Endodermal cell (in vitro differentiated cells): ENCODE measurements at regions not wholly inside any gene's neighbourhood (a gene's known extent, or its start where the extent isn't known, plus 50 kb on each side); places are given as distances from the start of the nearest gene placed in this dataset.

Experiments used
- DNase-seq: peaks from one replicate; pipeline ENCODE4 v3.0.0-alpha.2; 2017
- H3K27ac ChIP-seq: 2 replicates; pipeline ENCODE4 v1.5.1; 2013; ENCODE audit warnings: mild to moderate bottlenecking, low read depth, low read length, moderate library complexity
- H3K27me3 ChIP-seq: 2 replicates; pipeline ENCODE4 v1.6.1; 2013; ENCODE audit warnings: mild to moderate bottlenecking, low read length, moderate library complexity; ENCODE audit not compliant: insufficient read depth, control insufficient read depth, poor library complexity, severe bottlenecking
- H3K36me3 ChIP-seq: 2 replicates; pipeline ENCODE4 v1.7.0; 2013; ENCODE audit warnings: mild to moderate bottlenecking, low read length, moderate library complexity; ENCODE audit not compliant: control insufficient read depth, insufficient read depth
- H3K4me1 ChIP-seq: one replicate; pipeline ENCODE4 v1.7.0; 2013; ENCODE audit warnings: low read length; ENCODE audit not compliant: control insufficient read depth, insufficient read depth
- H3K4me3 ChIP-seq: 2 replicates; pipeline ENCODE4 v1.5.1; 2013; ENCODE audit warnings: mild to moderate bottlenecking, low read length, moderate library complexity
- H3K9ac ChIP-seq: 2 replicates; pipeline ENCODE4 v1.6.1; 2013; ENCODE audit warnings: mild to moderate bottlenecking, low read length, moderate library complexity; ENCODE audit not compliant: poor library complexity, severe bottlenecking; ENCODE audit errors: extremely low read depth
- H3K9me3 ChIP-seq: 2 replicates; pipeline ENCODE4 v1.6.1; 2013; ENCODE audit warnings: mild to moderate bottlenecking, low read length, moderate library complexity; ENCODE audit not compliant: control insufficient read depth
- H3K27ac Mint-ChIP-seq: 2 replicates; pipeline ENCODE4 v1.8.0; 2020; ENCODE audit warnings: mixed read lengths
- H3K27me3 Mint-ChIP-seq: 2 replicates; pipeline ENCODE4 v1.8.0; 2021; ENCODE audit warnings: mild to moderate bottlenecking, mixed read lengths; ENCODE audit not compliant: insufficient read depth
- H3K36me3 Mint-ChIP-seq: 2 replicates; pipeline ENCODE4 v1.8.0; 2020; ENCODE audit warnings: low read depth, mixed read lengths
- H3K4me1 Mint-ChIP-seq: 2 replicates; pipeline ENCODE4 v1.8.0; 2020; ENCODE audit warnings: mixed read lengths
- H3K4me3 Mint-ChIP-seq: 2 replicates; pipeline ENCODE4 v1.8.0; 2020; ENCODE audit warnings: mild to moderate bottlenecking, moderate library complexity, mixed read lengths
- H3K9me3 Mint-ChIP-seq: 2 replicates; pipeline ENCODE4 v1.8.0; 2020; ENCODE audit warnings: mild to moderate bottlenecking, mixed read lengths
- CTCF ChIP-seq: fragments of 200-600 bp; sonication (generic); conservative IDR thresholded peaks from 2 replicates; pipeline ENCODE4 v1.5.0; 2021; ENCODE audit warnings: antibody characterized with exemption, mild to moderate bottlenecking
- WGBS, 2 experiments: methylation state at CpG; one replicate each; pipeline versions ENCODE4 v1.1.5 to v1.1.7; 2013; ENCODE audit warnings: missing lambda C conversion rate in 2 of 2, mixed read lengths in 1 of 2; ENCODE audit not compliant: insufficient coverage in 1 of 2, insufficient read length in 1 of 2; 5-methylcytosine and 5-hydroxymethylcytosine counted together

DNA sequence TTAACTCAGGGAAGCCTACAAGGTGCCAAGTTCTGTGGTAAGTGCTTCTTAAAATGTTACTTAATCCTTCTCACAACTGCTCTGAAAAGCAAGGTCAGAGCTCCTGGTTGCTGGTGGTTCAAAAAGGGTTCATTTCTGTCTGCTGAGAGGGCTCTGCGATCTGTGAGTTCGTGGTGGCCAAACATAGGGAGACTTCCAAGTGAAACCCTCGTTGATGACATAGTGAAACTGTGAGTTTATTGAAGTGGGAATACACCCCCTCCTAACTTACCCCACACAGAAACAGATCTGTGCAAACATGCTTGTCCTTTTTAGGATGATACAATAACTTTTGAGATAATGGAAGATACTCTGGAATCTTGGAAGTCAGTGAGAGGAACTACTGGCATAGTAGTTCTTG lies 164.8 kb upstream of the PGRMC2 start:
- H3K9ac ChIP-seq: no peak overlapping the region
- no peak for TF ChIP-seq CTCF
- no peak overlapping the region for H3K27ac ChIP-seq
- Mint-ChIP-seq H3K27ac (no peak overlapping the region), H3K4me3 (no peak overlapping the region), H3K9me3 (no peaks in the 10 kb centered on the region), H3K4me1 (peaks cover 13% of the 10 kb centered on the region), H3K27me3 (peaks cover 2% of the 10 kb centered on the region), H3K36me3 (no peaks in the 10 kb centered on the region)
- H3K36me3 ChIP-seq: no peaks in the 10 kb centered on the region
- no peaks in the 10 kb centered on the region for H3K9me3 ChIP-seq
- H3K4me1 ChIP-seq: peaks cover 4% of the 10 kb centered on the region
- 92 to 93% methylated on average over 2 of the region's 3 CpGs for WGBS, 2 experiments
- no peaks in the 10 kb centered on the region for H3K27me3 ChIP-seq
- no peak overlapping the region for H3K4me3 ChIP-seq
- no peak for DNase-seq

GRCh38 chr4:128451270-128451905 lies 163.8 kb upstream of the PGRMC2 start:
- no peak overlapping the region for H3K27ac Mint-ChIP-seq
- no peaks in the 10 kb centered on the region for H3K27me3 ChIP-seq
- peaks cover 4% of the 10 kb centered on the region for H3K4me1 ChIP-seq
- no peak overlapping the region for H3K27ac ChIP-seq
- no peak for TF ChIP-seq CTCF
- H3K9ac ChIP-seq: no peak overlapping the region
- 91 to 95% methylated on average over 4 to 7 of the region's 7 CpGs for WGBS, 2 experiments
- no peaks in the 10 kb centered on the region for H3K36me3 ChIP-seq
- peaks cover 2% of the 10 kb centered on the region for H3K27me3 Mint-ChIP-seq
- H3K9me3 Mint-ChIP-seq: no peaks in the 10 kb centered on the region
- H3K4me3 Mint-ChIP-seq: no peak overlapping the region
- no peaks in the 10 kb centered on the region for H3K36me3 Mint-ChIP-seq
- no peaks in the 10 kb centered on the region for H3K9me3 ChIP-seq
- H3K4me1 Mint-ChIP-seq: peaks cover 13% of the 10 kb centered on the region
- no peak for DNase-seq
- H3K4me3 ChIP-seq: no peak overlapping the region

DNA sequence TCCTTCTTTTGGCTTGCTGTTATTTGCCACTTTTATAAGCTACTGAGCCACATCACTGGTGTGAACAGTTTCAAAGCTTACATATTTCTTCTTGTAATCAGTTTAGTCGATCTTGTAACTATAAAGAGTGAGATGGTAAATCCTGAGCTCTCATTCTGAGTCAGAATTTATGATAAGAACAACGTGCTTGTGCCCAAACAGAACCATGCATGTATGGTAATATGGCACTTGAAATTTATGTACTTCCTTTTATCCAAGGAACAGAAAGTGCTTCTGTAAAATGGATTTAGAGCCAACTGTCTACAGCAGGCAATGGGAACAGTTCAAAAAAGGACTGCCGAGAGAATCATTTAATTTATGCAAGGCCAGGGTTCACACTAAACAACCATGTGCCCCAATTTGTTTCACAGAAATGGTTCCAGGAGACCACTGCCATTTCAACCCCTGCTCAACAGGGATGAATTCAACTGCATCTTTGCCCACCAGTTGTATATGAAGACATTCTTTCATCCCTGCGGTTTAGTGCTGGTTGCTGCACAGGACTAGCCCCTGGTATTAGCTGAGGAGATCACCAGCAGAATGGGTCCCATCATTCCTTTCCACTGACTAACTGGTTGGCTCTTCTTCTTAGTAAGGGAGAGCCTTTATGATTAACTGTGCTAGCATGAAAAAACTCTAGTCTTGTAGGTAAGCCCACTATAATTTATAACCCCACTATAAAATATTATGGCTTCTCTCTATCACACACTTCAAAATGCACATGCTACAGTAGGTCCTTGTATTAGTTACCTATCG lies 162.9 kb upstream of the PGRMC2 start:
- H3K9me3 Mint-ChIP-seq: no peaks in the 10 kb centered on the region
- no peak overlapping the region for H3K4me3 ChIP-seq
- no peak overlapping the region for H3K27ac Mint-ChIP-seq
- H3K4me3 Mint-ChIP-seq: no peak overlapping the region
- no peak overlapping the region for H3K9ac ChIP-seq
- peaks cover 13% of the 10 kb centered on the region for H3K4me1 Mint-ChIP-seq
- no peak for TF ChIP-seq CTCF
- H3K36me3 ChIP-seq: no peaks in the 10 kb centered on the region
- H3K27me3 Mint-ChIP-seq: peaks cover 2% of the 10 kb centered on the region
- H3K36me3 Mint-ChIP-seq: no peaks in the 10 kb centered on the region
- H3K27me3 ChIP-seq: no peaks in the 10 kb centered on the region
- WGBS, 2 experiments: 94 to 100% methylated on average over 4 to 5 of the region's 5 CpGs
- H3K4me1 ChIP-seq: peaks cover 4% of the 10 kb centered on the region
- DNase-seq: no peak
- peaks cover under 1% of the 10 kb centered on the region for H3K9me3 ChIP-seq
- H3K27ac ChIP-seq: no peak overlapping the region
